DND-41 (cell line): ENCODE measurements at regions not wholly inside any gene's neighbourhood (a gene's known extent, or its start where the extent isn't known, plus 50 kb on each side); places are given as distances from the start of the nearest gene placed in this dataset.

Source experiments
- ATAC-seq: fragments of 200-7000 bp; cut with Tn5 transposase; 3 replicates; pipeline ENCODE4 v1.9.1; 2021; ENCODE audit warnings: low read depth; ENCODE audit not compliant: insufficient read depth
- DNase-seq: peaks from one replicate; pipeline ENCODE4 v3.0.0-alpha.2; 2020
- H2AFZ ChIP-seq: 2 replicates; pipeline ENCODE4 v1.6.0; 2012; ENCODE audit warnings: low read depth, low read length
- H3K27ac ChIP-seq: 2 replicates; pipeline ENCODE4 v1.5.1; 2012; ENCODE audit warnings: low read length, inconsistent platforms
- H3K27me3 ChIP-seq: fragments of 200-600 bp; sonication (generic); 2 replicates; pipeline ENCODE4 v1.6.0; 2012; ENCODE audit warnings: low read length, mild to moderate bottlenecking, inconsistent platforms; ENCODE audit not compliant: insufficient read depth, poor library complexity
- H3K36me3 ChIP-seq: 2 replicates; pipeline ENCODE4 v1.5.1; 2012; ENCODE audit warnings: low read length, inconsistent platforms; ENCODE audit not compliant: insufficient read depth
- H3K4me1 ChIP-seq: 2 replicates; pipeline ENCODE4 v1.5.1; 2012; ENCODE audit warnings: mild to moderate bottlenecking, low read length; ENCODE audit not compliant: insufficient read depth
- H3K4me2 ChIP-seq: 2 replicates; pipeline ENCODE4 v1.6.0; 2012; ENCODE audit warnings: mild to moderate bottlenecking, moderate library complexity, low read length, inconsistent platforms; ENCODE audit not compliant: insufficient read depth
- H3K4me3 ChIP-seq, 2 experiments: fragments of 200-600 bp in 1 of 2; shearing (Covaris generic) in 1 of 2; 2 replicates each; pipeline ENCODE4 v1.5.1; 2012 to 2016; ENCODE audit warnings: inconsistent platforms in 2 of 2, low read length in 2 of 2, mild to moderate bottlenecking in 2 of 2, low read depth in 1 of 2, moderate library complexity in 1 of 2
- H3K79me2 ChIP-seq: 2 replicates; pipeline ENCODE4 v1.6.0; 2012; ENCODE audit warnings: low read length, inconsistent platforms; ENCODE audit not compliant: insufficient read depth
- H3K9ac ChIP-seq: 2 replicates; pipeline ENCODE4 v1.6.0; 2012; ENCODE audit warnings: low read depth, mild to moderate bottlenecking, inconsistent platforms, low read length, moderate library complexity
- H3K9me3 ChIP-seq: 2 replicates; pipeline ENCODE4 v1.5.1; 2012; ENCODE audit warnings: low read length, moderate library complexity, mild to moderate bottlenecking, inconsistent platforms; ENCODE audit not compliant: insufficient read depth, severe bottlenecking
- H4K20me1 ChIP-seq: 2 replicates; pipeline ENCODE4 v1.6.0; 2012; ENCODE audit warnings: low read length; ENCODE audit not compliant: insufficient read depth
- EZH2 ChIP-seq: IDR thresholded peaks from 3 replicates; pipeline ENCODE4 v1.6.1; 2012; ENCODE audit warnings: borderline replicate concordance, low read depth, mild to moderate bottlenecking, moderate library complexity, low read length, inconsistent platforms; ENCODE audit not compliant: severe bottlenecking
- TF ChIP-seq, protein P1 (sequence below): IDR thresholded peaks from 2 replicates; pipeline ENCODE4 v1.5.1; 2012; ENCODE audit warnings: borderline replicate concordance, low read length, moderate library complexity, mild to moderate bottlenecking; ENCODE audit not compliant: poor library complexity, severe bottlenecking; ENCODE audit errors: extremely low read depth

- Histone ChIP-seq H3K4me2 (no peak overlapping the region), H3K27me3 (no peaks in the 10 kb centered on the region), H3K4me3 (no peak overlapping the region), H3K79me2 (no peaks in the 10 kb centered on the region), H4K20me1 (no peaks in the 10 kb centered on the region), H2AFZ (no peak overlapping the region), H3K27ac (no peak overlapping the region), H3K4me1 (no peaks in the 10 kb centered on the region), H3K36me3 (no peaks in the 10 kb centered on the region), H3K9me3 (no peaks in the 10 kb centered on the region), H3K9ac (no peak overlapping the region)
- TF ChIP-seq, protein P1, sequence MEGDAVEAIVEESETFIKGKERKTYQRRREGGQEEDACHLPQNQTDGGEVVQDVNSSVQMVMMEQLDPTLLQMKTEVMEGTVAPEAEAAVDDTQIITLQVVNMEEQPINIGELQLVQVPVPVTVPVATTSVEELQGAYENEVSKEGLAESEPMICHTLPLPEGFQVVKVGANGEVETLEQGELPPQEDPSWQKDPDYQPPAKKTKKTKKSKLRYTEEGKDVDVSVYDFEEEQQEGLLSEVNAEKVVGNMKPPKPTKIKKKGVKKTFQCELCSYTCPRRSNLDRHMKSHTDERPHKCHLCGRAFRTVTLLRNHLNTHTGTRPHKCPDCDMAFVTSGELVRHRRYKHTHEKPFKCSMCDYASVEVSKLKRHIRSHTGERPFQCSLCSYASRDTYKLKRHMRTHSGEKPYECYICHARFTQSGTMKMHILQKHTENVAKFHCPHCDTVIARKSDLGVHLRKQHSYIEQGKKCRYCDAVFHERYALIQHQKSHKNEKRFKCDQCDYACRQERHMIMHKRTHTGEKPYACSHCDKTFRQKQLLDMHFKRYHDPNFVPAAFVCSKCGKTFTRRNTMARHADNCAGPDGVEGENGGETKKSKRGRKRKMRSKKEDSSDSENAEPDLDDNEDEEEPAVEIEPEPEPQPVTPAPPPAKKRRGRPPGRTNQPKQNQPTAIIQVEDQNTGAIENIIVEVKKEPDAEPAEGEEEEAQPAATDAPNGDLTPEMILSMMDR, result no peak
- no peak for TF ChIP-seq EZH2
- DNase-seq (no peak), ATAC-seq (no peak)
These were observed 371.9 kb downstream of the RAD51AP2 start for GRCh38 chr2:17146358-17146757.

DNA sequence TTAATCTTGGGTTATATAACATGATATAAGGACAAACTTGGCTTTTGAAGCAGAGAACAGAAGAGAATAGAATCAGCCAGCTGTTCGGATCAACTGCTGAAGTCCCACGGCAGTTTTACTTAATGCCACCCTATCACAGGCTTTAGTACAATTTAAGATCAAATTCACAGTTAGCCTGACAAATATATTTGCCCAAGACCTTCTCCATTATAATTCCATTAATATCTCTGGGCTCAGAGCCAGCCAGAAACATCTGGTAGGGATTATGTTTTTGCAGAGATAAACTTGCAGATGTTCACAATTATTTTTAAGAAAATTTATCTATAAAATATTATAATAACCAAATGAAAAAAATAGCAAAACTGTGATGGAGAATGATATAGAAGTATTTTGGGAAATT is 381.4 kb downstream of the RAD51AP2 start:
- Histone ChIP-seq H4K20me1 (no peaks in the 10 kb centered on the region), H3K4me2 (no peak overlapping the region), H3K4me3 (no peak overlapping the region), H3K27ac (no peak overlapping the region), H3K4me1 (no peaks in the 10 kb centered on the region), H2AFZ (no peak overlapping the region), H3K79me2 (no peaks in the 10 kb centered on the region), H3K36me3 (no peaks in the 10 kb centered on the region), H3K9me3 (no peaks in the 10 kb centered on the region), H3K27me3 (no peaks in the 10 kb centered on the region), H3K9ac (no peak overlapping the region)
- DNase-seq (no peak), ATAC-seq (no peak)
- no peak for TF ChIP-seq EZH2
- TF ChIP-seq, protein P1, result no peak

GRCh38 chr2:17136231-17136630 is 382.0 kb downstream of the RAD51AP2 start:
- no peak for DNase-seq
- H3K79me2 ChIP-seq, result no peaks in the 10 kb centered on the region
- no peaks in the 10 kb centered on the region for H3K4me1 ChIP-seq
- no peak overlapping the region for H3K4me3 ChIP-seq
- H3K9me3 ChIP-seq, result no peaks in the 10 kb centered on the region
- TF ChIP-seq, protein P1, result no peak
- TF ChIP-seq EZH2, result no peak
- no peak for ATAC-seq
- H3K36me3 ChIP-seq, result no peaks in the 10 kb centered on the region
- H3K9ac ChIP-seq, result no peak overlapping the region
- no peak overlapping the region for H3K27ac ChIP-seq
- H3K27me3 ChIP-seq, result no peaks in the 10 kb centered on the region
- H2AFZ ChIP-seq, result no peak overlapping the region
- H3K4me2 ChIP-seq, result no peak overlapping the region
- no peaks in the 10 kb centered on the region for H4K20me1 ChIP-seq

- Histone ChIP-seq H4K20me1 (no peaks in the 10 kb centered on the region), H3K79me2 (no peaks in the 10 kb centered on the region), H3K4me3 (no peak overlapping the region), H3K9ac (no peak overlapping the region), H3K27ac (no peak overlapping the region), H3K9me3 (no peaks in the 10 kb centered on the region), H2AFZ (no peak overlapping the region), H3K4me2 (no peak overlapping the region), H3K27me3 (no peaks in the 10 kb centered on the region), H3K4me1 (no peaks in the 10 kb centered on the region), H3K36me3 (no peaks in the 10 kb centered on the region)
- no peak for ATAC-seq
- TF ChIP-seq EZH2, result no peak
- TF ChIP-seq, protein P1, result no peak
- DNase-seq, result no peak
These were observed 382.6 kb downstream of the RAD51AP2 start for GRCh38 chr2:17135619-17136018.
